ENCODE measurements at regions not wholly inside any gene's neighbourhood (a gene's known extent, or its start where the extent isn't known, plus 50 kb on each side); places are given as distances from the start of the nearest gene placed in this dataset.

DNA sequence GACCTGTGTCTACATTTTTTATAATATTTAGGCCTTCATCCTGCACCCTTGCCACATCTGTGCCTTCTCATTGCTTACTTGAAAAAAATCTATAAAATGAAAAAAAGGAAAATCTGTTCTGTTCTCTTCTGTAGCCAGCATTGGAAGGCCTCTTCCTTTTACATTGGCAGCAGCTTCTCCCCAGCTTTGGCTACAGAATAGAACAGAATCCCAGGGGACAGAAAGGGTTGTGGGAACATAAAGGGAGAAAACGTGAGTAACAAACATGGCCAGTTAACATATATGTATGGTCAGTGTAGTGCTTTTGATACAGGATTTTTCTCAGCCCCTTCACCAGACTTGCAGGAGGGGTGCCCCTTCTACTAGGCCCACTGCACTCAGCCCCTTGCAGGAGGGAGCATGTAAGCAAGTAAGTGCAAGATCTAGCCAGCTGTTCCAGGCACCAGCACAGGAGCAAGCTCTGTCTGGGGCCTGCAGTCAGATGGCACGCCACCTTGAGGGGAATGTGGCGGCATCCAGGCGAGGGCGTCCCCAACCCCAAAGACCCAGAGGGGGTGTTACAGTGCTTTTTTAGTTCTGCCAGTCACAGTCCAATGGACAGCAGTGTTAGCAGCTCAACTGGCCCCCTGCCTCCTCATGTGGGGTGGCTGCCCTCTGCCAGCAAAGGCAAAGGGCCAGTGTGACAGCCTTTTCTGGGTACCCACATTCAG is 330.5 kb upstream of the ZNF462 start:
- Histone ChIP-seq H3K36me3 (ENCODE audit: insufficient read depth, low read length) (no peaks in the 10 kb centered on the region), H4K20me1 (ENCODE audit: insufficient read depth, low read length, poor library complexity, severe bottlenecking) (no peaks in the 10 kb centered on the region), H3K9ac (ENCODE audit: low read depth, low read length, poor library complexity, severe bottlenecking) (no peak overlapping the region), H3K27me3 (ENCODE audit: insufficient read depth, low read length, poor library complexity, severe bottlenecking) (no peaks in the 10 kb centered on the region), H2AFZ (ENCODE audit: low read length) (no peak overlapping the region), H3K79me2 (ENCODE audit: insufficient read depth, low read length) (no peaks in the 10 kb centered on the region), H3K9me3 (ENCODE audit: insufficient read depth, low read depth, low read length) (no peaks in the 10 kb centered on the region), H3K4me3 (ENCODE audit: low read length, poor library complexity, severe bottlenecking) (no peak overlapping the region), H3K4me1 (ENCODE audit: insufficient read depth, low read length, poor library complexity, severe bottlenecking) (peaks cover 23% of the 10 kb centered on the region), H3K9me2 (replicated peaks; ENCODE audit: low read depth, low read length) (no peaks in the 10 kb centered on the region), H3K4me2 (ENCODE audit: low read depth, low read length, poor library complexity, severe bottlenecking) (no peak overlapping the region), H3F3A (ENCODE audit: low read depth) (no peaks in the 10 kb centered on the region)
- TF ChIP-seq, protein P1, sequence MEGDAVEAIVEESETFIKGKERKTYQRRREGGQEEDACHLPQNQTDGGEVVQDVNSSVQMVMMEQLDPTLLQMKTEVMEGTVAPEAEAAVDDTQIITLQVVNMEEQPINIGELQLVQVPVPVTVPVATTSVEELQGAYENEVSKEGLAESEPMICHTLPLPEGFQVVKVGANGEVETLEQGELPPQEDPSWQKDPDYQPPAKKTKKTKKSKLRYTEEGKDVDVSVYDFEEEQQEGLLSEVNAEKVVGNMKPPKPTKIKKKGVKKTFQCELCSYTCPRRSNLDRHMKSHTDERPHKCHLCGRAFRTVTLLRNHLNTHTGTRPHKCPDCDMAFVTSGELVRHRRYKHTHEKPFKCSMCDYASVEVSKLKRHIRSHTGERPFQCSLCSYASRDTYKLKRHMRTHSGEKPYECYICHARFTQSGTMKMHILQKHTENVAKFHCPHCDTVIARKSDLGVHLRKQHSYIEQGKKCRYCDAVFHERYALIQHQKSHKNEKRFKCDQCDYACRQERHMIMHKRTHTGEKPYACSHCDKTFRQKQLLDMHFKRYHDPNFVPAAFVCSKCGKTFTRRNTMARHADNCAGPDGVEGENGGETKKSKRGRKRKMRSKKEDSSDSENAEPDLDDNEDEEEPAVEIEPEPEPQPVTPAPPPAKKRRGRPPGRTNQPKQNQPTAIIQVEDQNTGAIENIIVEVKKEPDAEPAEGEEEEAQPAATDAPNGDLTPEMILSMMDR (conservative IDR thresholded peaks at IDR 0.05; ENCODE audit: low read length) = no peak
- no peak for TF ChIP-seq EZH2phosphoT487 (IDR thresholded peaks at IDR 0.05; ENCODE audit: borderline replicate concordance)

DNA sequence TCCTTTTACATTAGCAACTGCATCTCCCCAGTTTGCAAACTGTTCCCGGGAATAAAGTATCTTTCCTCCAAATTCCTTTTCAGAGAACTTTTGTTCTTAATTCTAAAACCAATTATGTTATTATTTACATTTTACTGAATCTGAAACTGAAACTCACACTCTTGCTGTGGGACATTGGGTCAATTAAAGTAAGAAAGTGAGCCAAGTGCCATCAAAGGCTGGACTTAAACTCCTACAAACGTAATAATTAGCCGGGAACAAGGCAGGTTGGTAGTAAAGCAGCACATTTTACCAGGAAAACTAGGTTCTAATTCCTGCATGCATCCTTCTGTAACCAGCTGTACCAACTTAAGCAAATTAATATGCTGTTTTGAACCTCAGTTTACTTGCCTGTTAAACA is 328.2 kb upstream of the ZNF462 start:
- H3K4me2 ChIP-seq (ENCODE audit: low read depth, low read length, poor library complexity, severe bottlenecking) = no peak overlapping the region
- peak overlapping the region; percentile 8; the same call in 1 of the 2 replicates for H2AFZ ChIP-seq (ENCODE audit: low read length)
- H3F3A ChIP-seq (ENCODE audit: low read depth) = no peaks in the 10 kb centered on the region
- no peaks in the 10 kb centered on the region for H4K20me1 ChIP-seq (ENCODE audit: insufficient read depth, low read length, poor library complexity, severe bottlenecking)
- TF ChIP-seq EZH2phosphoT487 (IDR thresholded peaks at IDR 0.05; ENCODE audit: borderline replicate concordance) = no peak
- TF ChIP-seq, protein P1 (conservative IDR thresholded peaks at IDR 0.05; ENCODE audit: low read length) = no peak
- H3K27me3 ChIP-seq (ENCODE audit: insufficient read depth, low read length, poor library complexity, severe bottlenecking) = no peaks in the 10 kb centered on the region
- H3K4me3 ChIP-seq (ENCODE audit: low read length, poor library complexity, severe bottlenecking) = no peak overlapping the region
- peaks cover 23% of the 10 kb centered on the region for H3K4me1 ChIP-seq (ENCODE audit: insufficient read depth, low read length, poor library complexity, severe bottlenecking)
- H3K36me3 ChIP-seq (ENCODE audit: insufficient read depth, low read length) = no peaks in the 10 kb centered on the region
- H3K9me3 ChIP-seq (ENCODE audit: insufficient read depth, low read depth, low read length) = no peaks in the 10 kb centered on the region
- H3K9me2 ChIP-seq (replicated peaks; ENCODE audit: low read depth, low read length) = no peaks in the 10 kb centered on the region
- no peak overlapping the region for H3K9ac ChIP-seq (ENCODE audit: low read depth, low read length, poor library complexity, severe bottlenecking)
- H3K79me2 ChIP-seq (ENCODE audit: insufficient read depth, low read length) = no peaks in the 10 kb centered on the region

DNA sequence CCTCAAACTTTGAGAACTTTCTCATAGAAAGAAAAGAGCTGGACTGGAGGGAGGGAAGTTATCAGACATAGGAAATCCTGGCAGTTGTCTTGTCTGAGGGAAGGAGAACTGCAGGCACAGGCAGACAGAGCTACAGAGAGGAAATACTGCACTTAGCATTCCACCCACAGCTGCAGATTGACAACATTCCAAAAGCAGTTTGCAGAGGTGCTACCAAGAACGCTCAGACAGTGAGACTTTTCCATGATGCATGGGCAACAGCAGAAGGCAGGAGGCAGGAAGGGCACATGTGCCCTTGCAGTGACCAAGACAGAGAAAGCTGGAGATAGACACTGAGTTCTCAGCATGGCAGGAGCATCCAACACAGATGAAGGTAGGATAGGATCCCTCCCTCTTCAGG is 327.5 kb upstream of the ZNF462 start:
- Histone ChIP-seq H3K9ac (ENCODE audit: low read depth, low read length, poor library complexity, severe bottlenecking) (no peak overlapping the region), H3K4me3 (ENCODE audit: low read length, poor library complexity, severe bottlenecking) (no peak overlapping the region), H4K20me1 (ENCODE audit: insufficient read depth, low read length, poor library complexity, severe bottlenecking) (no peaks in the 10 kb centered on the region), H3F3A (ENCODE audit: low read depth) (no peaks in the 10 kb centered on the region), H3K4me2 (ENCODE audit: low read depth, low read length, poor library complexity, severe bottlenecking) (no peak overlapping the region), H2AFZ (ENCODE audit: low read length) (peak overlapping the region; percentile 8), H3K27me3 (ENCODE audit: insufficient read depth, low read length, poor library complexity, severe bottlenecking) (no peaks in the 10 kb centered on the region), H3K79me2 (ENCODE audit: insufficient read depth, low read length) (no peaks in the 10 kb centered on the region), H3K9me2 (replicated peaks; ENCODE audit: low read depth, low read length) (no peaks in the 10 kb centered on the region), H3K4me1 (ENCODE audit: insufficient read depth, low read length, poor library complexity, severe bottlenecking) (peaks cover 23% of the 10 kb centered on the region), H3K36me3 (ENCODE audit: insufficient read depth, low read length) (no peaks in the 10 kb centered on the region), H3K9me3 (ENCODE audit: insufficient read depth, low read depth, low read length) (no peaks in the 10 kb centered on the region)
- TF ChIP-seq EZH2phosphoT487 (IDR thresholded peaks at IDR 0.05; ENCODE audit: borderline replicate concordance) = no peak
- TF ChIP-seq, protein P1 (conservative IDR thresholded peaks at IDR 0.05; ENCODE audit: low read length) = no peak

Data from Loucy (cell line).